ENCODE measurements at regions not wholly inside any gene's neighbourhood (a gene's known extent, or its start where the extent isn't known, plus 50 kb on each side); places are given as distances from the start of the nearest gene placed in this dataset.

DNA sequence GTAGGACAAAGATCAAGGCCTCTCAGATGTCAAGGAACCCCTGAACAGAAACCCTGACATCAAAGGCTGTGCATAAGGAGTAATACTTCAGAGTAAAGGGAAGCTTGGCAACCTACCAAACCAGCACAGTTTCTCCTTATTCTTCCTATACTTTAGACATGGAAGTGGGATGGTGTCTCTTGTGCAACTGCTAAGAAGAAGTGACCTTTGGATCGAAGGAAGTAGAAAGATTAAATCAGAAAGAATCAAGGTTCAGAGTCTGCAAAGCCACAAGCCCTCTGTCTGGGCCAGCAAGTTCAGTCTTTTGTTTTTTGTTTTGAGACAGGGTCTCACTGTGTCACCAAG, 66.2 kb upstream of the SLC39A10 start:
- TF ChIP-seq MEF2B (IDR thresholded peaks at IDR 0.05; ENCODE audit: partially characterized antibody, poor library complexity, severe bottlenecking) (no peak), ZNF622 (IDR thresholded peaks at IDR 0.05) (no peak), SUZ12 (IDR thresholded peaks at IDR 0.05; ENCODE audit: unreplicated experiment) (no peak), NFXL1 (IDR thresholded peaks at IDR 0.05; ENCODE audit: borderline replicate concordance) (no peak)
- TF ChIP-seq, protein P1, sequence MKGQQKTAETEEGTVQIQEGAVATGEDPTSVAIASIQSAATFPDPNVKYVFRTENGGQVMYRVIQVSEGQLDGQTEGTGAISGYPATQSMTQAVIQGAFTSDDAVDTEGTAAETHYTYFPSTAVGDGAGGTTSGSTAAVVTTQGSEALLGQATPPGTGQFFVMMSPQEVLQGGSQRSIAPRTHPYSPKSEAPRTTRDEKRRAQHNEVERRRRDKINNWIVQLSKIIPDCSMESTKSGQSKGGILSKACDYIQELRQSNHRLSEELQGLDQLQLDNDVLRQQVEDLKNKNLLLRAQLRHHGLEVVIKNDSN (IDR thresholded peaks at IDR 0.05; ENCODE audit: borderline replicate concordance, extremely low read length, insufficient read depth, low read depth, low read length), result no peak
- TF ChIP-seq, protein P2, sequence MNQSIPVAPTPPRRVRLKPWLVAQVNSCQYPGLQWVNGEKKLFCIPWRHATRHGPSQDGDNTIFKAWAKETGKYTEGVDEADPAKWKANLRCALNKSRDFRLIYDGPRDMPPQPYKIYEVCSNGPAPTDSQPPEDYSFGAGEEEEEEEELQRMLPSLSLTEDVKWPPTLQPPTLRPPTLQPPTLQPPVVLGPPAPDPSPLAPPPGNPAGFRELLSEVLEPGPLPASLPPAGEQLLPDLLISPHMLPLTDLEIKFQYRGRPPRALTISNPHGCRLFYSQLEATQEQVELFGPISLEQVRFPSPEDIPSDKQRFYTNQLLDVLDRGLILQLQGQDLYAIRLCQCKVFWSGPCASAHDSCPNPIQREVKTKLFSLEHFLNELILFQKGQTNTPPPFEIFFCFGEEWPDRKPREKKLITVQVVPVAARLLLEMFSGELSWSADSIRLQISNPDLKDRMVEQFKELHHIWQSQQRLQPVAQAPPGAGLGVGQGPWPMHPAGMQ (IDR thresholded peaks at IDR 0.05; ENCODE audit: borderline replicate concordance), result no peak
- CTCF ChIA-PET, result no interaction called here
- RAD21 ChIA-PET (ENCODE audit: unreplicated experiment), result no interaction called here
- SMC1A ChIA-PET (ENCODE audit: uncharacterized antibody, unreplicated experiment), result interaction anchor here (0.7 to 1.2 kb wide), 3 partner anchors 15 to 74 kb away, joined by 3 to 4 read pairs (median 3); no protein-coding TSS in a partner anchor
- no peaks in the 10 kb centered on the region for H3K27me3 ChIP-seq (replicated peaks in 1 of 2; ENCODE audit: control insufficient read depth in 2 of 2, insufficient read depth in 2 of 2, low read length in 1 of 2)
- no peak overlapping the region for H3K27ac ChIP-seq (ENCODE audit: control insufficient read depth, insufficient read depth)
- no peak overlapping the region for H3K4me2 ChIP-seq (ENCODE audit: control insufficient read depth, insufficient read depth)
- no peak overlapping the region for H2AFZ ChIP-seq (ENCODE audit: control insufficient read depth, low read depth, low read length)
- no peaks in the 10 kb centered on the region for H3K36me3 ChIP-seq (ENCODE audit: control insufficient read depth in 2 of 2, insufficient read depth in 2 of 2, low read length in 1 of 2)
- BruUV-seq (replicated peaks), result no TSS peak
- intact Hi-C loops (cut with micrococcal nuclease; ENCODE audit: unreplicated experiment), result no loop called here
- no peak overlapping the region for H3K9ac ChIP-seq (ENCODE audit: control insufficient read depth, insufficient read depth, low read length)
- in situ Hi-C loops (cut with MboI), result no loop called here
- H3K4me1 ChIP-seq (ENCODE audit: control insufficient read depth, insufficient read depth, low read length), result no peaks in the 10 kb centered on the region
- no peak overlapping the region for H3K4me3 ChIP-seq
- 86% methylated on average over 1 of the region's 1 CpG for WGBS (ENCODE audit: insufficient coverage, insufficient replicate concordance, low lambda C conversion rate, missing lambda C conversion rate)
- POLR2A ChIA-PET, result no interaction called here
- H3K9me3 ChIP-seq (replicated peaks; ENCODE audit: control insufficient read depth, insufficient read depth, low read length), result no peaks in the 10 kb centered on the region
- H3K79me2 ChIP-seq (ENCODE audit: control insufficient read depth, insufficient read depth, low read length), result no peaks in the 10 kb centered on the region
- no peak for DNase-seq (ENCODE audit: low read depth, low spot score)
- no peak for FAIRE-seq
- H4K20me1 ChIP-seq (ENCODE audit: control insufficient read depth, insufficient read depth), result no peaks in the 10 kb centered on the region
- no peak for ATAC-seq

Measured in GM12878 (cell line).